ENCODE measurements at regions not wholly inside any gene's neighbourhood (a gene's known extent, or its start where the extent isn't known, plus 50 kb on each side); places are given as distances from the start of the nearest gene placed in this dataset.
A peak's percentile ranks its signal among the peaks of the same experiment; 100 is the strongest.

DNA sequence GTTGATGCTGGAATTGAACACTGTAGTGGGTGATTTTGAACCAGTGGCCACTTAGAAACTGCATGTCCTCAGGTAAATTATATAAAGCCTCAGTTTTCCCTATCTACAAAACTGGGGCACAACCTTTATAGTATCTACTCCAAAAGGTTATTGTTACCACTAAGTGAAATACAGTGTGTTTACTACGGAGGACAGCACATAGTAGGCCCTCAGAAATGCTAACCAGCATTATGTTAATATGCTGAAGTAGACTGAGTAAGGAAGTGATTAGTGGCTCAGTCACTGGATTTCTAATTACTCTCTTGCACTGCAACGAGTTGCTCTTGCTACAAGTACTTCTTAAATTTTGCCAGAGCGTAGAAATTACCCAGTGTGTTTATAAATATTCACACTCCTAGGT, 139.5 kb downstream of the HAUS1 start:
- Histone ChIP-seq H3K36me3 (ENCODE audit: insufficient read depth, low read length) (peaks cover 10% of the 10 kb centered on the region), H3K4me1 (ENCODE audit: insufficient read depth, low read length) (peaks cover 18% of the 10 kb centered on the region), H3K4me3 (ENCODE audit: low read length) (no peak overlapping the region), H3K27ac (ENCODE audit: low read depth in 1 of 2, low read length in 2 of 2) (no peak overlapping the region), H3K9me3 (ENCODE audit: control insufficient read depth in 1 of 2, insufficient read depth in 1 of 2, low read length in 2 of 2) (no peaks in the 10 kb centered on the region), H3K27me3 (ENCODE audit: control insufficient read depth in 1 of 2, insufficient read depth in 2 of 2, low read length in 2 of 2) (no peaks in the 10 kb centered on the region)
- DNase-seq (no peak), ATAC-seq (ENCODE audit: poor library complexity) (no peak)
- intact Hi-C loops (cut with DNase I, micrococcal nuclease): loop anchor here in 1 of 2 experiments (10.0 kb wide), 1 partner anchor 559 kb away; no protein-coding TSS in a partner anchor
- Mint-ChIP-seq H3K27ac (peak overlapping the region; percentile 39), H3K4me1 (ENCODE audit: low read depth) (peaks cover 52% of the 10 kb centered on the region), H3K9me3 (no peaks in the 10 kb centered on the region), H3K4me3 (no peak overlapping the region), H3K36me3 (ENCODE audit: low read depth) (peaks cover 16% of the 10 kb centered on the region), H3K27me3 (no peaks in the 10 kb centered on the region)
- ChIA-PET POLR2A (no interaction called here), CTCF (no interaction called here)
- TF ChIP-seq, protein P1, sequence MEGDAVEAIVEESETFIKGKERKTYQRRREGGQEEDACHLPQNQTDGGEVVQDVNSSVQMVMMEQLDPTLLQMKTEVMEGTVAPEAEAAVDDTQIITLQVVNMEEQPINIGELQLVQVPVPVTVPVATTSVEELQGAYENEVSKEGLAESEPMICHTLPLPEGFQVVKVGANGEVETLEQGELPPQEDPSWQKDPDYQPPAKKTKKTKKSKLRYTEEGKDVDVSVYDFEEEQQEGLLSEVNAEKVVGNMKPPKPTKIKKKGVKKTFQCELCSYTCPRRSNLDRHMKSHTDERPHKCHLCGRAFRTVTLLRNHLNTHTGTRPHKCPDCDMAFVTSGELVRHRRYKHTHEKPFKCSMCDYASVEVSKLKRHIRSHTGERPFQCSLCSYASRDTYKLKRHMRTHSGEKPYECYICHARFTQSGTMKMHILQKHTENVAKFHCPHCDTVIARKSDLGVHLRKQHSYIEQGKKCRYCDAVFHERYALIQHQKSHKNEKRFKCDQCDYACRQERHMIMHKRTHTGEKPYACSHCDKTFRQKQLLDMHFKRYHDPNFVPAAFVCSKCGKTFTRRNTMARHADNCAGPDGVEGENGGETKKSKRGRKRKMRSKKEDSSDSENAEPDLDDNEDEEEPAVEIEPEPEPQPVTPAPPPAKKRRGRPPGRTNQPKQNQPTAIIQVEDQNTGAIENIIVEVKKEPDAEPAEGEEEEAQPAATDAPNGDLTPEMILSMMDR (IDR thresholded peaks at IDR 0.05): no peak

DNA sequence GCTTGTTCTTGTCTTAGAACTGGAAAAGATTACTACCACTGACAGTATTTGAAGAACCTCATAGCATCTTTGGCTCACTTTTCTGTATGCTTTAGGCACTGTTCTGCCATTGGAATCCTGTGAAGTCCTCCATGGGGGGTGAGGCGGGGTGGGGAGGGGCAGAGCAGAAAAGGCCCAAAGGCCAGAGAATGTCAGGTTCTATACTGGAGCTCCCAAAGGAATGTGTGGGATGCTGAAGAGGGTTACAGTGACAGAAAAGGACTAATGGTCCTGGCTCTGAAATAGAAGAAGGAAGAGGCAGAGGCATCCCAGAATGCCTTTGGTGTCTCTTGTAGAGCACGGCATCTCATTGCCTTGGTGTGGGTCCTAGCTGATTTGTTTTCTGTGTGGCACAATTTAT, 141.9 kb downstream of the HAUS1 start:
- H3K9me3 ChIP-seq (ENCODE audit: control insufficient read depth in 1 of 2, insufficient read depth in 1 of 2, low read length in 2 of 2): no peaks in the 10 kb centered on the region
- H3K36me3 ChIP-seq (ENCODE audit: insufficient read depth, low read length): peaks cover 4% of the 10 kb centered on the region
- no peak overlapping the region for H3K27ac ChIP-seq (ENCODE audit: low read depth in 1 of 2, low read length in 2 of 2)
- peaks cover 60% of the 10 kb centered on the region for H3K4me1 Mint-ChIP-seq (ENCODE audit: low read depth)
- peak overlapping the region; percentile 67 for H3K27ac Mint-ChIP-seq
- ChIA-PET CTCF (interaction anchor here (0.6 to 3.5 kb wide), 3 partner anchors 35 to 73 kb away, joined by 3 to 10 read pairs (median 3); a partner anchor contains a TSS), POLR2A (interaction anchor here (0.7 to 1.3 kb wide), 3 partner anchors 23 to 172 kb away, joined by 3 read pairs; no protein-coding TSS in a partner anchor)
- H3K27me3 Mint-ChIP-seq: no peaks in the 10 kb centered on the region
- peaks cover 23% of the 10 kb centered on the region for H3K36me3 Mint-ChIP-seq (ENCODE audit: low read depth)
- DNase-seq: no peak
- TF ChIP-seq, protein P1 (IDR thresholded peaks at IDR 0.05): no peak
- H3K9me3 Mint-ChIP-seq: no peaks in the 10 kb centered on the region
- intact Hi-C loops (cut with DNase I, micrococcal nuclease): loop anchor here in 1 of 2 experiments (10.0 kb wide), 1 partner anchor 561 kb away; no protein-coding TSS in a partner anchor
- no peak overlapping the region for H3K4me3 ChIP-seq (ENCODE audit: low read length)
- ATAC-seq (ENCODE audit: poor library complexity): no peak
- H3K27me3 ChIP-seq (ENCODE audit: control insufficient read depth in 1 of 2, insufficient read depth in 2 of 2, low read length in 2 of 2): no peaks in the 10 kb centered on the region
- H3K4me3 Mint-ChIP-seq: no peak overlapping the region
- peaks cover 43% of the 10 kb centered on the region for H3K4me1 ChIP-seq (ENCODE audit: insufficient read depth, low read length)

DNA sequence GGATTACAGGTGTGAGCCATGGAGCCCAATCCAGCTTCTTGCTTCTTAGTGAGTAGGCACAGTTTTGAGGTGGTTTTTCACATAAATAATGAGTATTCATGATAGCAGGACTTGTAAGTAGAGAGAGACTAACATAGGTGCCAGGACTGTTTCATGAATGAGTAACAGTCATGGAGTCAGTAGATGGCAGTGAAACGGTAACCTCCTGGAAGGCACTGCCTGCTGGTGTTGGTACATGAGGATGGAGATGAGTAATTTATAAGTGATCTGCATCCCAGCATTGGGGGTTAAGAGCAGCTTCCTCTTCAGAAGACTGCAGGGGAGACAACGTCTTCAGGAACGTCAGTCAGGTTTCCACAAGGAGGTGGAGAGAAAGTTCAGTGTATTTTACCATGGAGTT, 143.8 kb downstream of the HAUS1 start:
- no peak overlapping the region for H3K4me3 ChIP-seq (ENCODE audit: low read length)
- H3K4me1 Mint-ChIP-seq (ENCODE audit: low read depth): peaks cover 59% of the 10 kb centered on the region
- H3K27ac ChIP-seq (ENCODE audit: low read depth in 1 of 2, low read length in 2 of 2): peak overlapping the region; percentile 24 to 33
- TF ChIP-seq, protein P1 (IDR thresholded peaks at IDR 0.05): no peak
- ATAC-seq (ENCODE audit: poor library complexity) (no peak), DNase-seq (no peak)
- H3K4me3 Mint-ChIP-seq: peak overlapping the region; percentile 35
- no peaks in the 10 kb centered on the region for H3K27me3 ChIP-seq (ENCODE audit: control insufficient read depth in 1 of 2, insufficient read depth in 2 of 2, low read length in 2 of 2)
- no peaks in the 10 kb centered on the region for H3K9me3 ChIP-seq (ENCODE audit: control insufficient read depth in 1 of 2, insufficient read depth in 1 of 2, low read length in 2 of 2)
- ChIA-PET POLR2A (no interaction called here), CTCF (interaction anchor here (3.5 kb wide), 1 partner anchor 74 kb away, joined by 10 read pairs; a partner anchor contains a TSS)
- no peaks in the 10 kb centered on the region for H3K9me3 Mint-ChIP-seq
- H3K36me3 ChIP-seq (ENCODE audit: insufficient read depth, low read length): peaks cover 7% of the 10 kb centered on the region
- H3K36me3 Mint-ChIP-seq (ENCODE audit: low read depth): peaks cover 26% of the 10 kb centered on the region
- H3K27ac Mint-ChIP-seq: peak overlapping the region; percentile 86
- no peaks in the 10 kb centered on the region for H3K27me3 Mint-ChIP-seq
- H3K4me1 ChIP-seq (ENCODE audit: insufficient read depth, low read length): peaks cover 44% of the 10 kb centered on the region
- intact Hi-C loops (cut with DNase I, micrococcal nuclease): loop anchor here in 1 of 2 experiments (10.0 kb wide), 1 partner anchor 563 kb away; no protein-coding TSS in a partner anchor

All from CD4-positive, alpha-beta T cell (primary cell).